MM.1S (cell line): ENCODE measurements at regions not wholly inside any gene's neighbourhood (a gene's known extent, or its start where the extent isn't known, plus 50 kb on each side); places are given as distances from the start of the nearest gene placed in this dataset.

Experiments used
- CTCF ChIP-seq: fragments of 300-600 bp; sonication (generic); IDR thresholded peaks from 2 replicates; pipeline ENCODE4 v1.5.1; 2016; ENCODE audit warnings: antibody characterized with exemption, low read length, mixed read lengths
- EZH2 ChIP-seq: fragments of 300-600 bp; sonication (generic); optimal IDR thresholded peaks from 2 replicates; pipeline ENCODE3; 2017; ENCODE audit warnings: low read depth, mild to moderate bottlenecking, antibody characterized with exemption, low read length, mixed read lengths
- EZH2phosphoT487 ChIP-seq: fragments of 300-600 bp; sonication (generic); IDR thresholded peaks from 2 replicates; pipeline ENCODE4 v1.6.1; 2018; ENCODE audit warnings: antibody characterized with exemption, low read length

- TF ChIP-seq CTCF (no peak), EZH2 (no peak), EZH2phosphoT487 (no peak)
Measured at GRCh38 chr20:40175296-40175695, 513.7 kb downstream of the MAFB start.
